Neural cell (in vitro differentiated cells): ENCODE measurements at regions not wholly inside any gene's neighbourhood (a gene's known extent, or its start where the extent isn't known, plus 50 kb on each side); places are given as distances from the start of the nearest gene placed in this dataset.

Experiments used
- H2AFZ ChIP-seq: fragments of 200-600, 300-800 bp; sonication (generic), shearing (Covaris generic); 2 replicates; pipeline ENCODE4 v1.6.0; 2014; ENCODE audit warnings: low read depth, mild to moderate bottlenecking, antibody characterized with exemption, low read length, moderate library complexity
- H3F3A ChIP-seq: fragments of 200-600 bp; shearing (Covaris generic); 2 replicates; pipeline ENCODE4 v1.6.1; 2016; ENCODE audit warnings: mild to moderate bottlenecking, moderate library complexity, mixed read lengths, antibody characterized with exemption, low read length; ENCODE audit not compliant: insufficient read depth, poor library complexity, severe bottlenecking
- H3K27ac ChIP-seq: fragments of 200-600, 300-800 bp; sonication (generic), shearing (Covaris generic); 2 replicates; pipeline ENCODE4 v1.5.1; 2014; ENCODE audit warnings: mild to moderate bottlenecking, low read length, moderate library complexity
- H3K27me3 ChIP-seq: fragments of 300-800, 200-600 bp; sonication (generic), shearing (Covaris generic); 2 replicates; pipeline ENCODE4 v1.6.0; 2014; ENCODE audit warnings: mild to moderate bottlenecking, low read depth, low read length, moderate library complexity; ENCODE audit not compliant: insufficient read depth
- H3K36me3 ChIP-seq: fragments of 300-800, 200-600 bp; sonication (generic), shearing (Covaris generic); 2 replicates; pipeline ENCODE4 v1.5.1; 2014; ENCODE audit warnings: mild to moderate bottlenecking, antibody characterized with exemption, low read length, moderate library complexity; ENCODE audit not compliant: insufficient read depth
- H3K4me2 ChIP-seq: fragments of 300-800, 200-600 bp; sonication (generic), shearing (Covaris generic); 2 replicates; pipeline ENCODE4 v1.6.0; 2014; ENCODE audit warnings: mild to moderate bottlenecking, low read length
- H3K4me3 ChIP-seq: fragments of 300-800, 200-600 bp; sonication (generic), shearing (Covaris generic); 2 replicates; pipeline ENCODE4 v1.5.1; 2014; ENCODE audit warnings: mild to moderate bottlenecking, low read length, moderate library complexity
- H3K79me2 ChIP-seq: fragments of 200-600 bp; shearing (Covaris generic); replicated peaks from 2 replicates; pipeline ENCODE4 v1.6.0; 2014; ENCODE audit warnings: mild to moderate bottlenecking, low read length, moderate library complexity; ENCODE audit not compliant: insufficient read depth
- H3K9ac ChIP-seq: fragments of 300-800, 200-600 bp; sonication (generic), shearing (Covaris generic); 2 replicates; pipeline ENCODE4 v1.6.1; 2016; ENCODE audit warnings: mild to moderate bottlenecking, low read length, mixed read lengths
- H3K9me2 ChIP-seq: fragments of 200-600 bp; shearing (Covaris generic); 2 replicates; pipeline ENCODE4 v1.6.1; 2016; ENCODE audit warnings: mild to moderate bottlenecking, low read length, mixed read lengths; ENCODE audit not compliant: insufficient read depth
- H3K9me3 ChIP-seq: fragments of 200-600, 300-800 bp; sonication (generic), shearing (Covaris generic); 2 replicates; pipeline ENCODE4 v1.6.1; 2016; ENCODE audit warnings: mild to moderate bottlenecking, mixed run types, low read length, moderate library complexity, mixed read lengths
- H4K20me1 ChIP-seq: fragments of 200-600 bp; shearing (Covaris generic); 2 replicates; pipeline ENCODE4 v1.6.1; 2016; ENCODE audit warnings: mild to moderate bottlenecking, mixed run types; ENCODE audit not compliant: insufficient read depth
- CTCF ChIP-seq: fragments of 450-650 bp; IDR thresholded peaks from 2 replicates; pipeline ENCODE4 v1.5.1; 2014; ENCODE audit warnings: antibody characterized with exemption, mild to moderate bottlenecking, moderate library complexity; ENCODE audit not compliant: poor library complexity, severe bottlenecking
- EP300 ChIP-seq: fragments of 450-650 bp; conservative IDR thresholded peaks from 2 replicates; pipeline ENCODE4 v1.6.1; 2014; ENCODE audit warnings: antibody characterized with exemption, mild to moderate bottlenecking, moderate library complexity; ENCODE audit not compliant: poor library complexity, severe bottlenecking
- EZH2 ChIP-seq: fragments of 200-600, 300-800 bp; shearing (Covaris generic), sonication (generic); IDR thresholded peaks from 2 replicates; pipeline ENCODE4 v1.6.1; 2014; ENCODE audit warnings: antibody characterized with exemption, low read length, borderline replicate concordance, mild to moderate bottlenecking; ENCODE audit not compliant: insufficient read depth, poor library complexity, severe bottlenecking
- MXI1 ChIP-seq: fragments of 450-650 bp; conservative IDR thresholded peaks from 2 replicates; pipeline ENCODE4 v1.6.1; 2014; ENCODE audit warnings: antibody characterized with exemption, mild to moderate bottlenecking; ENCODE audit not compliant: poor library complexity, severe bottlenecking
- POLR2AphosphoS5 ChIP-seq: IDR thresholded peaks from 2 replicates; pipeline ENCODE4 v1.6.1; 2012
- RAD21 ChIP-seq: fragments of 450-650 bp; conservative IDR thresholded peaks from 2 replicates; pipeline ENCODE4 v1.6.1; 2014; ENCODE audit warnings: antibody characterized with exemption, mild to moderate bottlenecking, moderate library complexity
- REST ChIP-seq: IDR thresholded peaks from 2 replicates; pipeline ENCODE4 v1.6.1; 2012; ENCODE audit warnings: borderline replicate concordance
- SMC3 ChIP-seq: fragments of 450-650 bp; conservative IDR thresholded peaks from 2 replicates; pipeline ENCODE4 v1.6.1; 2014; ENCODE audit warnings: antibody characterized with exemption, mild to moderate bottlenecking, moderate library complexity; ENCODE audit not compliant: poor library complexity
- TAF1 ChIP-seq: IDR thresholded peaks from 2 replicates; pipeline ENCODE4 v1.6.1; 2012; ENCODE audit warnings: low read depth

GRCh38 chr13:80086304-80086721 is 254.6 kb downstream of the SPRY2 start:
- H2AFZ ChIP-seq: no peak overlapping the region
- H3K27me3 ChIP-seq: no peaks in the 10 kb centered on the region

GRCh38 chr13:80083853-80084676 is 256.9 kb downstream of the SPRY2 start:
- no peaks in the 10 kb centered on the region for H3K27me3 ChIP-seq
- H3K79me2 ChIP-seq: no peaks in the 10 kb centered on the region
- H3K4me3 ChIP-seq: no peak overlapping the region
- H3K27ac ChIP-seq: no peak overlapping the region
- H3F3A ChIP-seq: no peaks in the 10 kb centered on the region
- no peaks in the 10 kb centered on the region for H4K20me1 ChIP-seq
- H3K9ac ChIP-seq: no peak overlapping the region
- H2AFZ ChIP-seq: no peak overlapping the region
- H3K9me2 ChIP-seq: no peaks in the 10 kb centered on the region
- H3K9me3 ChIP-seq: no peaks in the 10 kb centered on the region
- no peak overlapping the region for H3K4me2 ChIP-seq
- no peaks in the 10 kb centered on the region for H3K36me3 ChIP-seq
- TF ChIP-seq SMC3: no peak
- TF ChIP-seq CTCF: no peak
- TF ChIP-seq RAD21: no peak
- no peak for TF ChIP-seq EP300
- TF ChIP-seq MXI1: no peak
- no peak for TF ChIP-seq POLR2AphosphoS5

More at GRCh38 chr13:80086304-80086721, 254.6 kb downstream of the SPRY2 start:
- Histone ChIP-seq H3K4me3 (no peak overlapping the region), H3K9ac (no peak overlapping the region), H3K27ac (no peak overlapping the region), H3F3A (no peaks in the 10 kb centered on the region), H3K9me3 (no peaks in the 10 kb centered on the region), H3K79me2 (no peaks in the 10 kb centered on the region), H4K20me1 (no peaks in the 10 kb centered on the region), H3K4me2 (no peak overlapping the region), H3K36me3 (no peaks in the 10 kb centered on the region), H3K9me2 (no peaks in the 10 kb centered on the region)
- TF ChIP-seq MXI1: no peak
- TF ChIP-seq CTCF: no peak
- TF ChIP-seq SMC3: no peak
- TF ChIP-seq RAD21: no peak
- TF ChIP-seq EZH2: no peak
- no peak for TF ChIP-seq TAF1
- TF ChIP-seq EP300: no peak
- TF ChIP-seq REST: no peak
- no peak for TF ChIP-seq POLR2AphosphoS5
